Fibroblast of lung (primary cell): ENCODE measurements at regions not wholly inside any gene's neighbourhood (a gene's known extent, or its start where the extent isn't known, plus 50 kb on each side); places are given as distances from the start of the nearest gene placed in this dataset.

Experiments used
- EZH2 ChIP-seq: IDR thresholded peaks from 2 replicates; pipeline ENCODE4 v1.5.1; 2012; ENCODE audit warnings: low read length, control low read depth, mild to moderate bottlenecking; ENCODE audit errors: missing control alignments
- TF ChIP-seq, protein P1 (sequence below), 2 donors: IDR thresholded peaks in 1 of 2; conservative IDR thresholded peaks in 1 of 2; 1 replicate in 1 of 2; 2 replicates in 1 of 2; pipeline ENCODE4 v1.5.1; 2011 to 2012; ENCODE audit warnings: low read length in 2 of 2, control low read depth in 1 of 2, inconsistent platforms in 1 of 2, low read depth in 1 of 2, mild to moderate bottlenecking in 1 of 2

DNA sequence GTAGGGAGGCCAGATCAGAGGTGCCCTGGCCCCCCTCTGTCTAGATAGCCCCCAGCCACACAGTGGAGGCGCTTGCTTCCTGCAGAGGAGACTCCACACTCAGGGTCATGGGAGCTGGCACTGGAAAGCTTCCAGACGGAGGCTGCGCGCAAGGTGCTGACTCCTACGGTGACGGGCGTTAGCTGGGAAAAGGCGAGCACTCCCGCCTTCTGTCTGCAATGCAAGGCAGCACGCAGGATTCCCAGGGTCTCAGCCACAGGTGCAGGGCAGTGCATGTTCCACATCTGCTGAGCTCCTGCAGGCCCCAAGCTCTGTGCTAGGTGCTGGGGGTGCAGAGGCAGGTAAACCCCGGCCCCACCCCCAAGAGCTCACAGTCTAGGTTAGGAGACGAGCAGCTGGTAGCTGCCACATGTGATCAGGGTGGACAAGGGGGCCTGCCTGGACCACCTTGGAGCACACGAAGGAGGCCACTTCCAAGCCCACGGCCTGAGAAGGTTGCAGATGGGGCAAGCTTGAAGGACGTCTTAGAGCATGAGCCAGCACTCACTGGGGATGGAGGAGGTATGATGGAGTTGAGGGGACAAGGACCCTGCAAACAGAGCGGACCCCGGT is 310.9 kb upstream of the DIO3 start:
- TF ChIP-seq EZH2: no peak
- TF ChIP-seq, protein P1, sequence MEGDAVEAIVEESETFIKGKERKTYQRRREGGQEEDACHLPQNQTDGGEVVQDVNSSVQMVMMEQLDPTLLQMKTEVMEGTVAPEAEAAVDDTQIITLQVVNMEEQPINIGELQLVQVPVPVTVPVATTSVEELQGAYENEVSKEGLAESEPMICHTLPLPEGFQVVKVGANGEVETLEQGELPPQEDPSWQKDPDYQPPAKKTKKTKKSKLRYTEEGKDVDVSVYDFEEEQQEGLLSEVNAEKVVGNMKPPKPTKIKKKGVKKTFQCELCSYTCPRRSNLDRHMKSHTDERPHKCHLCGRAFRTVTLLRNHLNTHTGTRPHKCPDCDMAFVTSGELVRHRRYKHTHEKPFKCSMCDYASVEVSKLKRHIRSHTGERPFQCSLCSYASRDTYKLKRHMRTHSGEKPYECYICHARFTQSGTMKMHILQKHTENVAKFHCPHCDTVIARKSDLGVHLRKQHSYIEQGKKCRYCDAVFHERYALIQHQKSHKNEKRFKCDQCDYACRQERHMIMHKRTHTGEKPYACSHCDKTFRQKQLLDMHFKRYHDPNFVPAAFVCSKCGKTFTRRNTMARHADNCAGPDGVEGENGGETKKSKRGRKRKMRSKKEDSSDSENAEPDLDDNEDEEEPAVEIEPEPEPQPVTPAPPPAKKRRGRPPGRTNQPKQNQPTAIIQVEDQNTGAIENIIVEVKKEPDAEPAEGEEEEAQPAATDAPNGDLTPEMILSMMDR (conservative IDR thresholded peaks at IDR 0.05 in 1 of 2, IDR thresholded peaks at IDR 0.05 in 1 of 2; ENCODE audit: low read depth in 1 of 2, low read length in 2 of 2): no peak
